ENCODE measurements at regions not wholly inside any gene's neighbourhood (a gene's known extent, or its start where the extent isn't known, plus 50 kb on each side); places are given as distances from the start of the nearest gene placed in this dataset.

GRCh38 chr10:78274491-78274890 lies 240.8 kb downstream of the RPS24 start:
- DNase-seq (ENCODE audit: low spot score): no peak
- H3K27ac ChIP-seq (ENCODE audit: poor library complexity, severe bottlenecking): no peak overlapping the region
- no peak for TF ChIP-seq CTCF (IDR thresholded peaks at IDR 0.05; ENCODE audit: poor library complexity, severe bottlenecking)
- no peaks in the 10 kb centered on the region for H3K4me1 ChIP-seq (ENCODE audit: insufficient read depth, poor library complexity, severe bottlenecking)
- H3K27me3 ChIP-seq (ENCODE audit: insufficient read depth, poor library complexity, severe bottlenecking): no peaks in the 10 kb centered on the region
- H3K4me3 ChIP-seq (ENCODE audit: severe bottlenecking): no peak overlapping the region
- ATAC-seq (ENCODE audit: low read depth): no peak
- H3K36me3 ChIP-seq (ENCODE audit: low read depth): no peaks in the 10 kb centered on the region
- no peaks in the 10 kb centered on the region for H3K9me3 ChIP-seq (ENCODE audit: severe bottlenecking)

- ATAC-seq (ENCODE audit: low read depth): no peak
- no peaks in the 10 kb centered on the region for H3K4me1 ChIP-seq (ENCODE audit: insufficient read depth, poor library complexity, severe bottlenecking)
- H3K27me3 ChIP-seq (ENCODE audit: insufficient read depth, poor library complexity, severe bottlenecking): no peaks in the 10 kb centered on the region
- H3K36me3 ChIP-seq (ENCODE audit: low read depth): no peaks in the 10 kb centered on the region
- no peak overlapping the region for H3K4me3 ChIP-seq (ENCODE audit: severe bottlenecking)
- no peak overlapping the region for H3K27ac ChIP-seq (ENCODE audit: poor library complexity, severe bottlenecking)
- no peak for DNase-seq (ENCODE audit: low spot score)
- no peaks in the 10 kb centered on the region for H3K9me3 ChIP-seq (ENCODE audit: severe bottlenecking)
- no peak for TF ChIP-seq CTCF (IDR thresholded peaks at IDR 0.05; ENCODE audit: poor library complexity, severe bottlenecking)
Observed at GRCh38 chr10:78276139-78276538, 242.5 kb downstream of the RPS24 start.

- Histone ChIP-seq H3K27ac (ENCODE audit: poor library complexity, severe bottlenecking) (no peak overlapping the region), H3K36me3 (ENCODE audit: low read depth) (no peaks in the 10 kb centered on the region), H3K27me3 (ENCODE audit: insufficient read depth, poor library complexity, severe bottlenecking) (no peaks in the 10 kb centered on the region), H3K4me1 (ENCODE audit: insufficient read depth, poor library complexity, severe bottlenecking) (no peaks in the 10 kb centered on the region), H3K4me3 (ENCODE audit: severe bottlenecking) (no peak overlapping the region), H3K9me3 (ENCODE audit: severe bottlenecking) (no peaks in the 10 kb centered on the region)
- ATAC-seq (ENCODE audit: low read depth) (no peak), DNase-seq (ENCODE audit: low spot score) (no peak)
- no peak for TF ChIP-seq CTCF (IDR thresholded peaks at IDR 0.05; ENCODE audit: poor library complexity, severe bottlenecking)
Observed at GRCh38 chr10:78277314-78278057, 243.8 kb downstream of the RPS24 start.

GRCh38 chr10:78278058-78278404 lies 244.4 kb downstream of the RPS24 start:
- no peak for TF ChIP-seq CTCF (IDR thresholded peaks at IDR 0.05; ENCODE audit: poor library complexity, severe bottlenecking)
- ATAC-seq (ENCODE audit: low read depth) (no peak), DNase-seq (ENCODE audit: low spot score) (no peak)

GRCh38 chr10:78279756-78280155 lies 246.1 kb downstream of the RPS24 start:
- H3K4me1 ChIP-seq (ENCODE audit: insufficient read depth, poor library complexity, severe bottlenecking): no peaks in the 10 kb centered on the region
- no peaks in the 10 kb centered on the region for H3K27me3 ChIP-seq (ENCODE audit: insufficient read depth, poor library complexity, severe bottlenecking)
- no peaks in the 10 kb centered on the region for H3K36me3 ChIP-seq (ENCODE audit: low read depth)
- H3K4me3 ChIP-seq (ENCODE audit: severe bottlenecking): no peak overlapping the region
- H3K9me3 ChIP-seq (ENCODE audit: severe bottlenecking): no peaks in the 10 kb centered on the region
- DNase-seq (ENCODE audit: low spot score): no peak
- TF ChIP-seq CTCF (IDR thresholded peaks at IDR 0.05; ENCODE audit: poor library complexity, severe bottlenecking): no peak
- no peak for ATAC-seq (ENCODE audit: low read depth)
- no peak overlapping the region for H3K27ac ChIP-seq (ENCODE audit: poor library complexity, severe bottlenecking)

More at GRCh38 chr10:78278058-78278404, 244.4 kb downstream of the RPS24 start:
- Histone ChIP-seq H3K4me1 (ENCODE audit: insufficient read depth, poor library complexity, severe bottlenecking) (no peaks in the 10 kb centered on the region), H3K4me3 (ENCODE audit: severe bottlenecking) (no peak overlapping the region), H3K27me3 (ENCODE audit: insufficient read depth, poor library complexity, severe bottlenecking) (no peaks in the 10 kb centered on the region), H3K36me3 (ENCODE audit: low read depth) (no peaks in the 10 kb centered on the region), H3K9me3 (ENCODE audit: severe bottlenecking) (no peaks in the 10 kb centered on the region), H3K27ac (ENCODE audit: poor library complexity, severe bottlenecking) (no peak overlapping the region)
